ENCODE measurements at regions not wholly inside any gene's neighbourhood (a gene's known extent, or its start where the extent isn't known, plus 50 kb on each side); places are given as distances from the start of the nearest gene placed in this dataset.

GRCh38 chr4:36854554-36854953 is 390.0 kb upstream of the NWD2 start:
- no peak for TF ChIP-seq POLR2AphosphoS5 (IDR thresholded peaks at IDR 0.05; ENCODE audit: insufficient read depth, low read depth, low read length)
- TF ChIP-seq CTCF (IDR thresholded peaks at IDR 0.05; ENCODE audit: extremely low read depth in 1 of 2, insufficient read depth in 1 of 2, low read depth in 1 of 2, low read length in 2 of 2), result no peak
- no peak for TF ChIP-seq MYC (IDR thresholded peaks at IDR 0.05; ENCODE audit: low read depth, low read length)
- no peak for TF ChIP-seq EZH2 (IDR thresholded peaks at IDR 0.05; ENCODE audit: borderline replicate concordance, low read depth, low read length, severe bottlenecking)
- no peak for TF ChIP-seq MAX (IDR thresholded peaks at IDR 0.05; ENCODE audit: insufficient read depth, insufficient read length)
